GM19372 (cell line): ENCODE measurements at regions not wholly inside any gene's neighbourhood (a gene's known extent, or its start where the extent isn't known, plus 50 kb on each side); places are given as distances from the start of the nearest gene placed in this dataset.
A peak's percentile ranks its signal among the peaks of the same experiment; 100 is the strongest.
"Not testable (repeated sequence)": the region's sequence is repeated elsewhere in the genome, so short reads cannot be mapped to it uniquely, and the experiment has no call there.

Experiments used
- ATAC-seq: cut with Tn5 transposase; IDR thresholded peaks from one replicate; pipeline ENCODE4 v1.9.1; 2021; ENCODE audit warnings: mild to moderate bottlenecking, low read depth, moderate library complexity; ENCODE audit not compliant: unreplicated experiment

GRCh38 chr2:39933196-39933595, 154.1 kb upstream of the THUMPD2 start:
- ATAC-seq = no peak

- no peak for ATAC-seq
Measured at GRCh38 chr2:39932198-39932597, 153.1 kb upstream of the THUMPD2 start.

- no peak for ATAC-seq
Measured at GRCh38 chr2:39930175-39930917, 151.3 kb upstream of the THUMPD2 start.

- no peak for ATAC-seq
Measured at GRCh38 chr2:39929531-39929930, 150.5 kb upstream of the THUMPD2 start.

GRCh38 chr2:39925312-39925711, 146.3 kb upstream of the THUMPD2 start:
- ATAC-seq = no peak

- no peak for ATAC-seq
Measured at GRCh38 chr2:39923455-39923854, 144.4 kb upstream of the THUMPD2 start.

- ATAC-seq = no peak
Measured at GRCh38 chr2:39922679-39923405, 143.8 kb upstream of the THUMPD2 start.

- ATAC-seq = no peak
Measured at GRCh38 chr2:39920307-39920801, 141.3 kb upstream of the THUMPD2 start.

- ATAC-seq = no peak
Measured at GRCh38 chr2:39919511-39920306, 140.7 kb upstream of the THUMPD2 start.

GRCh38 chr2:39918886-39919285, 139.8 kb upstream of the THUMPD2 start:
- ATAC-seq = no peak

- not testable (repeated sequence) for ATAC-seq
Measured at GRCh38 chr2:39917371-39917770, 138.3 kb upstream of the THUMPD2 start.

GRCh38 chr2:39914949-39915348, 135.9 kb upstream of the THUMPD2 start:
- no peak for ATAC-seq

- ATAC-seq = peak; percentile 63
Measured at GRCh38 chr2:39913648-39914461, 134.8 kb upstream of the THUMPD2 start.

- no peak for ATAC-seq
Measured at GRCh38 chr2:39902103-39902502, 123.0 kb upstream of the THUMPD2 start.

GRCh38 chr2:39898934-39899333, 119.9 kb upstream of the THUMPD2 start:
- ATAC-seq = no peak

GRCh38 chr2:39897273-39897672, 118.2 kb upstream of the THUMPD2 start:
- ATAC-seq = no peak

- no peak for ATAC-seq
Measured at GRCh38 chr2:39894082-39894481, 115.0 kb upstream of the THUMPD2 start.

- ATAC-seq = no peak
Measured at GRCh38 chr2:39893616-39894015, 114.6 kb upstream of the THUMPD2 start.

GRCh38 chr2:39881948-39882347, 102.9 kb upstream of the THUMPD2 start:
- no peak for ATAC-seq

- ATAC-seq = no peak
Measured at GRCh38 chr2:39881494-39881893, 102.4 kb upstream of the THUMPD2 start.
